NT2/D1 (cell line): ENCODE measurements at regions not wholly inside any gene's neighbourhood (a gene's known extent, or its start where the extent isn't known, plus 50 kb on each side); places are given as distances from the start of the nearest gene placed in this dataset.
"Not testable (repeated sequence)": the region's sequence is repeated elsewhere in the genome, so short reads cannot be mapped to it uniquely, and the experiment has no call there.

Source experiments
- SUZ12 ChIP-seq: IDR thresholded peaks from 2 replicates; pipeline ENCODE4 v1.6.1; 2011; ENCODE audit not compliant: insufficient read length, insufficient read depth; ENCODE audit errors: extremely low read depth
- YY1 ChIP-seq: IDR thresholded peaks from 2 replicates; pipeline ENCODE4 v1.6.1; 2011; ENCODE audit not compliant: insufficient read length, insufficient read depth
- ZNF274 ChIP-seq: IDR thresholded peaks from 2 replicates; pipeline ENCODE4 v1.6.1; 2011; ENCODE audit warnings: mild to moderate bottlenecking, low read depth, low read length

DNA sequence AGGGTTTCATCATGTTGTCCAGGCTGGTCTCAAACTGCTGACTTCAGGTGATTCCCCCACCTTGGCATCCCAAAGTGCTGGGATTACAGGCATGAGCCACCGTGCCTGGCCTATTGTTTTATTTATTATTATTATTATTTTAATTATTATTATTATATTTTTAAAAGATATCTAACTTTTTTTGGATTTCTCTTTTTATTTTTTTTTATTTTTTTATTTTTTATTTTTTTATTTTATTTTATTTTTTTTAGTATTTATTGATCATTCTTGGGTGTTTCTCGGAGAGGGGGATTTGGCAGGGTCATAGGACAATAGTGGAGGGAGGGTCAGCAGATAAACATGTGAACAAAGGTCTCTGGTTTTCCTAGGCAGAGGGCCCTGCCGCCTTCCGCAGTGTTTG lies 64.2 kb upstream of the TEX264 start:
- not testable (repeated sequence) for TF ChIP-seq YY1, ZNF274, SUZ12
